Hematopoietic multipotent progenitor cell treated with erythropoietin and hydrocortisone succinate and interleukin-3 and kit ligand, for 4 days (in vitro differentiated cells): ENCODE measurements at regions not wholly inside any gene's neighbourhood (a gene's known extent, or its start where the extent isn't known, plus 50 kb on each side); places are given as distances from the start of the nearest gene placed in this dataset.

ENCODE experiments used
- DNase-seq: peaks from one replicate; pipeline ENCODE4 v3.0.0-alpha.2; 2015

GRCh38 chr12:87836190-87836589 lies 193.0 kb downstream of the C12orf50 start:
- no peak for DNase-seq

DNA sequence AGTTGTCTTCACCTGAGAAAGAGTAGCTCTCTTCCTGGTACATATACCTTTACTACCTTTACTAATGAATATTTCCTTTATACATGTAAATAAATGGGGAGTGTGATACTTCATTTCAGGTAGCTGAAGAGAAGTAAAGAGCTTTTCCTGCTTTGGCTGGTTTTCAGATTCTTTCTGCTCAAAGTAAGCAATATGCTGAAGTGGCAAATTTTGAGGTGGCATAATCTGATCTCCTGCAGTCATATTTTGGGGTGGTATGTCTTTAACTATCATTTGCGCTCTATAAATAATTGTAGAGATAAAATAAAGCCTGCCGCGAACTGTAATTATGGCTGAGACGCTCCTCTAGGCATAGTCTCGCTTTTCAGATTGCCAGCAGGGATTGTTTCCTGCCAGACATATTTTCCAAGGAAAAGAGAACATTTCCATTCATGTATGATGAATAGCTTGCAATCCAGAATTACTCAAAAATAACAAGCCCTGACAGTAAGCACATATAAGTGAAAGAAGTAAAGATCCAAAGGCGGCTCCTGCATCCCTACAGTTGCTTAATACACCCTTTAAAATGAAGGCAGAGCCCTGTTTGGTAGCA lies 200.7 kb downstream of the C12orf50 start:
- DNase-seq = no peak

GRCh38 chr12:87827638-87828264 lies 201.4 kb downstream of the C12orf50 start:
- no peak for DNase-seq

DNA sequence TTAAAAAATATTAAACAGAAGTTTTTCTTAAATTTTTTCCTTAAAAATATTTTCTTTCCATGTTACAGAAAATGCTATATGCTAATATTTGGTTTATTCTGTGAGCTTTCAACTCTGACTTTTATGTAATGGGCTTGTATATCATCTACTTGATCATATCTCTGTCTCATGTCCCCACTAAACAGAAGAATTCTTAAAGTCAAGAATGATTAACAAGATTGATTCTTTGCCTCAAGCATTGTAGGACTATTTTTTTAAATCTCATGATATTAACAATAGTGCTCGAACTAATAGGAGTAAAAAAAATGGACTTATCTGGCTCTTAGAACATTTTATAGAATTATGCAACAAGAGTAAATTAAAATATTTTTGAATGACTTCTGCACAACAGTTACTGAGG lies 206.3 kb downstream of the C12orf50 start:
- no peak for DNase-seq

- DNase-seq = no peak
These were observed 208.5 kb downstream of the C12orf50 start for GRCh38 chr12:87820524-87821202.

GRCh38 chr12:87818441-87818840 lies 210.8 kb downstream of the C12orf50 start:
- no peak for DNase-seq

DNA sequence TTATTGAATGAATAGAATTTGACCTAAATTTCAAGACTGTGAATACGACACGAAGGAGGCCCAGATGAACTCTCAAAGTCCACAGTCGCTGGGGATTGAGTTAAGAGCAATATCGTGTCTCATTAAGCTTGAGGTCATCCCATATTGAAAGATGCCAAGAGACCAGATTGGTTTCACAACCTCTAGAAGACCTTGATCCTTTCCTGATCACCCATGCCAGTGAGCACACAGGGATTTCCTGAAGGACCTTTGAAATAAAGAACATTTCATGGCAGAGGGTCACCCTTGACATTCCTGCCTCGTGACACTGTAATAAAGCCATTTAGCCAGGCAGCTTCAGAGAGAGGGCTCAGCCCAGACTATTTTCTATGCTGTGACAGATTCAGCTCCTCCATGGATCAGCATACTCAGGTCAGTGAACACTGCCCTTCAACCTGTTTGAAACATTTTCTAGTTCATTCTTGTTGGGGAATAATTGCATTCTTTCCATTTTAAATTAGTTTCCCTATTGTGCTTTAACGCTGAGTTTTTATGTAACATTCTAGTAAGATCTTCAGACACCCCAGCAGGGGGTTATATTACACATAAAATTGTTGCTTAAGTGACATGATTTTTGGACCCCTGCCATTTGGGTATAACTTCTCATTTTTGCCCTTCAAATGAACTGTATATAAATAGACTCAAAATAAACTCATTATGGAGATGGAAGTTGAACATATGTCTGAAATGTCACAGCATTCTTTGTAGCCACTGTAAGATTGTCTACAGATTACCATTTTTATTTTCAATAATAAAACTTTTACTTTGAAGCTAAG lies 213.2 kb downstream of the C12orf50 start:
- no peak for DNase-seq

DNA sequence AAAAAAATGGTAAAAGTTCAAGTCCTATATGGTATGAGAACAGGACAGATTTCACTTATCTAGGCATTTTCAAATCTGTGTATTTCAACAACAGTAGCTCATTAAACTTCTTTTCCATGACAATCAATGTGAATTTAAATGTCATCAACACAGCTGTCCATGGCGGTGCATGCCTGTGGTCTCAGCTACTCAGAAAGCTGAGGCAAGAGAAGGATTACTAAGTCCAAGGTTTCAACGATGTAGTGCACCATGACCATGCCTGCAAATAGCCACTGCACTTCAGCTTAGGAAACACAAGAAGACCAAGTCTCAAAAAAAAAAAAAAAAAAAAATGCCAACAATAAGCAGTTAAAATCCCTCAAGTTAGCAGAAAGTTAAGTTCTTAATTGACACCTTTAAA lies 214.6 kb downstream of the C12orf50 start:
- no peak for DNase-seq

DNA sequence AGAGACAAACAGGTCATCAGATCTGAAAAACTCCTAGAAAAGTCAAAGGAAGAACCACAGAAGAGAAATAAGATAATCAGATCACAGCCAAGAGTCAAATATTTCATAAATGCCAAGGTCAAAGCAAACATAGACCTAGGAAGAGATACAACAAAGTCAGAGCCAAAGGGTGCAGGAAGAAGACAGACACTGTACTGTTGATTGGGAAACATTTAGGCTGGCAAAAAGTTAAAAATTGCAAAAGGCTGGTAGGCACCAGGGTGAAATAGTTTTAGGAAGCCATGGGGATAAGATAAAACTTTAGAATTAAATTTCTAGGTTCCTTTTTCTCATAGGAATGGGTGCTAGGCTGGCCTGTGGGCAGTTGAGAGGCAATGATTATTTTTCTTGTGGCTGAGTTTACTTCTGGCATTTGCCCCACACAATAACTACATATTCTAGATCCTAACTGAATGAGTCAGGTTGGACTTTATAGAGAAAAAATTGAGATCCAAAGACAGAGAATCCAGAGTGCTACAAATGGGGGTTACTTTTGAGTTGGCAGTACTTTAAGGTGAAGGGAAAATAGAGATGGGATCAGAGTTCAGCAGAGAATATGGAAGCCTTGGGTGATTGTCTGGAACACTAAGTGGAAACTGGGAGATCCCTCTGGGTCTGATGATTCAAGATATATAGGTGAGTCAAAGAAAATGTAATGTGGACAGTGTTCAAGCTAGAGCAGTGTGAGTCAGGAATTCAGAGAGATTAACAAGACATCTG lies 215.5 kb downstream of the C12orf50 start:
- DNase-seq = no peak

GRCh38 chr12:87812681-87813080 lies 216.5 kb downstream of the C12orf50 start:
- DNase-seq = no peak

GRCh38 chr12:87812030-87812429 lies 217.2 kb downstream of the C12orf50 start:
- DNase-seq = no peak

DNA sequence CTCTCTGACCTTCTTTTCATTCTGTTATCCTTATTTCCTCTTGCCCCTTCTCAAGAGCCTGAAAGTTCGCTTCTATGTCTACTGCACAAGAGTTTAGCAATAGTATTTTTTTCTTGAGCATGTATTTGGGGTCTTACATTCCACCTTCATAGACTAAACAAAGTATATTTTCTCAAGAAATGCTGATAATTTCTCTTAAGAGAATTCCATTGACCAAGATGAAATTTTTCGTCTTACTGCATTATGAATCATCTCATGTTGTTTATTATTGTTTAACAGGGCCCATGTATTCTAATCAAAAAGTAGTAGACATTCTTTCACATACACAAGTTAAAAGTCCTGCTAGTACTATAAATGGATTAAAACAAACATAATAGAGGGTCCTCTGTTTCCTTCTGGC lies 219.3 kb downstream of the C12orf50 start:
- DNase-seq = no peak

DNA sequence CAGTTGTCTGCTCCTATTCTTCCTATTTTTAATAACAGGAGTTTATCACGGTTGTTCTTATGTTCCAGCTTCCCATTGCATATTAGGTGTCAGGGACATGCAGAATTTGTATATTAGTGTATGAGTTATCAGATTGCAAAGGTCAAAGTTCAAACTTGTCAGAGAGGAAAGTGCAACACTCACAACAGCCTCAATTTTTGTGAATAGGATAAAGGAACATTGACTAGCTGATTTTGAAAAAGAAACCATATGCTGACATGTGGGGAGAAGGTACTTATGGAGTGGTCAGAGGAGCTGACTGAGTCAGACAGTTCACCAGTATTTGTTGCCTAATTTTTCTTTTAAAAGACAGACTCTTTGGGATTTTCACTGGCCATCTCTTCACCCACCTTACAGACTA lies 222.1 kb downstream of the C12orf50 start:
- DNase-seq = no peak

- no peak for DNase-seq
These were observed 222.9 kb downstream of the C12orf50 start for GRCh38 chr12:87806310-87806709.

GRCh38 chr12:87804386-87804785 lies 224.8 kb downstream of the C12orf50 start:
- DNase-seq = no peak

DNA sequence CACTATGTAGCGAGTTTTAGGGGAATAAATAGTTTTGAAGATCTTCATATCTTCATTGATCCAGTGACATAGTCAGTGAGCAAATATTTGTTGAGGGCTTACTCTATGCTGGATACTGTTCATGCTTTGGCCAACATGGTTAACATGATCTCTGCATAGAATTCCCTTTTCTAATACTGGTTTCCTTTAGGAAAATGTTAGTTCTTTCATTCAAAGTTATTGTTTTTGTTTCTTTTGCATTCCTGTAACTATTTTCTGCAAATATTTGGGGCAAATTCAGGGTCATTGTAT lies 226.5 kb downstream of the C12orf50 start:
- no peak for DNase-seq

- DNase-seq = no peak
These were observed 227.1 kb downstream of the C12orf50 start for GRCh38 chr12:87801860-87802720.

DNA sequence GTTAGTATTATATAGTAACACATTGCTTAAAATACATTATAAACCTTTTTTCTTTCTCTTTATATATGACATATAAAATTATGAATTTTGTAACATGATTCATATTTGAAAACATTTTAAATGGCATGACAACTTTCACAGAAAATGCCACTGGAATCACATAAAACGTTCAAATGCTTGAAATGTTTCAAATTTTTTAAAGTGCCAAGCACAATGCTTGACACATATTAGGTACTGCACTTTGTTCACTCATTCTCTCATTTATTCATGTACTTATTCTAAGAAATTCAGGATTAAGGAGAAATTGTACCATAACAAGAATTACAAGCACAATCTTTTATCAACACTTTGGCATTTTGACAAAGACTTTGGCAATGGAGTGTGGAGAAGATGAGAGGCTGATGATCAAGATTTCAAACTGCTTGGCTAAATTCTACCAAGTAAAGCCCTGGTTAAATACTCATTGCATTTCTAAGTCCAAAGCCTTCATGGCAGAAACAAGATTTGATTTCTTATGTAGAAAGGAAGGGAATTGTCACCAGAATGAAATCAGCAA lies 232.2 kb downstream of the C12orf50 start:
- DNase-seq = no peak

GRCh38 chr12:87795555-87795954 lies 233.6 kb downstream of the C12orf50 start:
- no peak for DNase-seq

- DNase-seq = no peak
These were observed 234.3 kb downstream of the C12orf50 start for GRCh38 chr12:87794854-87795253.

DNA sequence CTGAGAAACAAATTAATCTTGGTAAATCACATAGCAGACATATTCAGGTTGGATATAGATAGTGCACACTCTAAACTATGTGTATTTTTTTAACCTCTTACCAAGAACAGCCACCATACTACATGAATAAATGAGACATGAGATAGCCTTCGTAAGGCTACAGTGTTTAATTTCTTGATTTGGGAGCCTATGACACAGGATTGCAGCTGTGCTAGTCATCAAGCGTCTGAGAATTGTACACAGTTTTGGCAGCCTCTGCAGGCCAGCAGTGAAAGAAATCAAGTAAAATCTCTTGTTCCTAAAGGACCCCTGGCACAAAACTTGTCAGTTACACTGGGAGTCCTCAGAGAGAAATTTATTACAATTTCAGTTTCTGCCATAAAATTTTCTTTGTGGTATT lies 236.1 kb downstream of the C12orf50 start:
- DNase-seq = no peak

DNA sequence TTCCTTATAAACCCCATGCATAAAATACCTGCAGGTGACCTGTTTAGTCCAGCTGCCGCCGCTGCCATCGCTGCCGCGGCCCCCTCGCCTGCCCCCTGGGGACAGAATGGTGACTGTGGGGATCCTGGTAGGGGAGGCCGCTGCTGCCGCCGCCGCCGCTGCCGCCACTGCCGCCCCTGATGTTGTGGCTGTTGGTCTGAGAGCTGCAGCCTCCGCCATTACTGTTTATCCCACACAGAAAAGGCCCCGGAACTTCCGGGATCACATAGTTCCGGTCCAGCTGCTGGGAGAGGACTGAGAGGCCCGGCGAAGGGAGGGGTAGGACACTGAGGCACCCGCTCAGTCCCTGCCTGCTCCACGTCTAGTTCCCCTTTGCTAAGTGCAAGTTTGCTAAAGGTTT lies 244.9 kb downstream of the C12orf50 start:
- DNase-seq = no peak
